Inflammatory macrophage treated with lipopolysaccharide for 1 hour (primary cell): ENCODE measurements at regions not wholly inside any gene's neighbourhood (a gene's known extent, or its start where the extent isn't known, plus 50 kb on each side); places are given as distances from the start of the nearest gene placed in this dataset.
A peak's percentile ranks its signal among the peaks of the same experiment; 100 is the strongest.

ENCODE experiments used
- DNase-seq, 2 donors: peaks; one replicate each; pipeline ENCODE4 v3.0.0-alpha.2; 2020 to 2022

GRCh38 chr3:130841357-130841756 is 52.5 kb upstream of the ATP2C1 start:
- peak; percentile 57 to 80 for DNase-seq

DNA sequence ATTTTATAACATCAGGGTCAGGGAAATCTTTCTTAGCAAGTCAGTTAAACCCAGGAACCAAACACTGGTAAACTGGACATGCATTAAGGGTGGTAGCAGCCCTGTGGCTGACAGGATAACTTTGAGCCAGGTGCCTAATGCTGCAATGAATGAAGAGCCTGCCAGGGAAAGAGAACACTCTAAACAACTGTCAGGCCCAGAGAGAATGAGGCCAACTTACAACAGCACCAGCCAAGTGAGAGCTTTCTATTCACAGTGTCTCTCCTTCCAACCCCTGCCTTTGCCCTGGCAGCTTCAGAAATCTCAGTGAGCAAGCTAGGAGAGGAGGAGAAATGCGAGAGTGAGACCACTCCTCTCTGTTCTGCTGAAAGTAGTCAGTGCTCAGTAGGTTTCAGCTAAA is 50.4 kb upstream of the ATP2C1 start:
- no peak for DNase-seq
